Astrocyte of the cerebellum (primary cell): ENCODE measurements at regions not wholly inside any gene's neighbourhood (a gene's known extent, or its start where the extent isn't known, plus 50 kb on each side); places are given as distances from the start of the nearest gene placed in this dataset.

Experiments used
- DNase-seq: peaks from one replicate; pipeline ENCODE4 v3.0.0-alpha.2; 2011; ENCODE audit warnings: low read depth
- H3K4me3 ChIP-seq: 2 replicates; pipeline ENCODE4 v1.5.1; 2011; ENCODE audit warnings: mild to moderate bottlenecking, low read depth, low read length, moderate library complexity
- in situ Hi-C: cut with HindIII; loops from 2 replicates; pipeline ENCODE4 v1.10.0; 2017; ENCODE audit warnings: low sequenced_read_pairs
- TF ChIP-seq, protein P1 (sequence below): IDR thresholded peaks from 2 replicates; pipeline ENCODE4 v1.5.1; 2012; ENCODE audit warnings: low read length, low read depth, moderate library complexity, mild to moderate bottlenecking; ENCODE audit errors: missing control alignments

DNA sequence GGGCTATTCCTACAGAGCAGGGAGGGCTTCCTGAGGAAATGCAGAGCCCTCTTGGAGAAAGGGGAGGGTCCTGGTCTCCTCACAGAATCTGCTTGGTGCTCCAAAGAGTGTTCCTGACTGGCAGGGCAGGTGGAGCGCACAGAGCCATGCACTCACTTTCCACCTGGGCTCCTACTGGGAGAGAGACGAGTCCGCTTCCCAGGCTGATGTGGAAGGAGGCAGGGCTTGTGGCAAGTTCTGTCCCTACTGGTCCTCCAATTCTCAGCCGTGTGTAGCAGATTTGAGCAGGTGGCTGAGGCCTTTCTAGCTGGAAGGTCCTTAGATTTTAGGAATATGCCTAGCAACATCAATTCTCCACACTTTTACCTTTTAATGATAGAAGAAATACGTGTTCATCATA, 111.5 kb upstream of the MKI67 start:
- TF ChIP-seq, protein P1, sequence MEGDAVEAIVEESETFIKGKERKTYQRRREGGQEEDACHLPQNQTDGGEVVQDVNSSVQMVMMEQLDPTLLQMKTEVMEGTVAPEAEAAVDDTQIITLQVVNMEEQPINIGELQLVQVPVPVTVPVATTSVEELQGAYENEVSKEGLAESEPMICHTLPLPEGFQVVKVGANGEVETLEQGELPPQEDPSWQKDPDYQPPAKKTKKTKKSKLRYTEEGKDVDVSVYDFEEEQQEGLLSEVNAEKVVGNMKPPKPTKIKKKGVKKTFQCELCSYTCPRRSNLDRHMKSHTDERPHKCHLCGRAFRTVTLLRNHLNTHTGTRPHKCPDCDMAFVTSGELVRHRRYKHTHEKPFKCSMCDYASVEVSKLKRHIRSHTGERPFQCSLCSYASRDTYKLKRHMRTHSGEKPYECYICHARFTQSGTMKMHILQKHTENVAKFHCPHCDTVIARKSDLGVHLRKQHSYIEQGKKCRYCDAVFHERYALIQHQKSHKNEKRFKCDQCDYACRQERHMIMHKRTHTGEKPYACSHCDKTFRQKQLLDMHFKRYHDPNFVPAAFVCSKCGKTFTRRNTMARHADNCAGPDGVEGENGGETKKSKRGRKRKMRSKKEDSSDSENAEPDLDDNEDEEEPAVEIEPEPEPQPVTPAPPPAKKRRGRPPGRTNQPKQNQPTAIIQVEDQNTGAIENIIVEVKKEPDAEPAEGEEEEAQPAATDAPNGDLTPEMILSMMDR = no peak
- DNase-seq = no peak
- in situ Hi-C loops = no loop called here

DNA sequence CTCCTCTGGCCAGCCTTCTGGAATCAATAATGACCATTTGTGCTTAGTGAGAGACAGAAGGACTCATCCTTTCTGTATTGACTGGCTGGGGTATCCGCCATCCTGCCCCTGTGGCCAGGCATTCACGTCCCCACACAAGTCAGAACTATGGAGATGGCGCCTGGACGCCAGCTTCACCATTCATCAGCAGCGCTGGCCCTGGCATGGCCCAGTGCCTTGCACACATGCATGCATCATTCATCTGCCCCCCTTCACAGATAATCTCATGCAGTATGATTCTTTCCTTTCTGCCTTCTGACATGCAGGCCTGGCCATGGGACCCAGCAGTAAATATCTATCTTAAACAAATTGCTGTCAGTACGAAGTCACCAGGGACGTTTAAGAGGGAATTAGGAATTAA, 114.8 kb upstream of the MKI67 start:
- in situ Hi-C loops = no loop called here
- TF ChIP-seq, protein P1 = no peak
- DNase-seq = no peak
- no peak overlapping the region for H3K4me3 ChIP-seq

More for the DNA sequence above, 111.5 kb upstream of the MKI67 start:
- H3K4me3 ChIP-seq = no peak overlapping the region

DNA sequence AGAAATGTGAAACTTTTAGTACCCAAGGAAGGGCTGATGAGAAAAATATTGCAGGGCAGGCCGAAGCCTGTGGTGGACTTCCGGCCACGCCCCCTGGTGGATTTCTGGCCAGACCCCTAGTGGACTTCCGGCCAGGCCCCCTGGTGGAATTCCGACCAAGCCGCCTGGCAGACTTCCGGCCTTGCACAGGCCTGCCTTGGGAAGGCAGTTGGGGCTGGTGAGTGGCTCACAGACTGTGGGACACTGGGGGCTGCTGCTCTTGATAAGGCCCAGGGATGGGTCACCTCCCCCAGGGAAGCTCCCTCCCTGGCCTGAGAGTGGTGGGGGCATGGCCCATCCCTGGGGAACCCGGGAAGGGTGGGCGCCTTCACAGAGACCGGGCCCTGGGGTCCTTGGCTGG, 116.4 kb upstream of the MKI67 start:
- no peak overlapping the region for H3K4me3 ChIP-seq
- no peak for DNase-seq
- TF ChIP-seq, protein P1 = no peak
- in situ Hi-C loops = no loop called here

DNA sequence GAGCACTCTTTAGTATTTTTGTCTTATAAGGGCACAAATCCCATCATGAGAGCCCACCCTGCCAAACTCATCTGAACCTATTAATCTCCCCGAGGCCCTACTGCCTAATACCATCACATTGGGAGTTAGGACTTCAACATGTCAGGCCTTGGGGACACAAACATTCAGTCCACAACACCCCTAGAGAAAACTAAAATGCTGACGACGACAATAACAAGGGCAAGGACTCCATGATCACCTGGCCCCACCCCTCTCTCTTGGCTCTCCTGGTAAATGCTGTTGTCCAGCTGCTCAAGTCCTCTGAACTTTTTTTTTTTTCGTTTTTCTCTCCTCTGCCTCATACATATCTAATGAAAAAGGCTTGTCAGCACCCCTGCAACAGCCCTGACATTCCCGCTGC, 118.8 kb upstream of the MKI67 start:
- H3K4me3 ChIP-seq = no peak overlapping the region
- in situ Hi-C loops = no loop called here
- TF ChIP-seq, protein P1 = no peak
- no peak for DNase-seq

DNA sequence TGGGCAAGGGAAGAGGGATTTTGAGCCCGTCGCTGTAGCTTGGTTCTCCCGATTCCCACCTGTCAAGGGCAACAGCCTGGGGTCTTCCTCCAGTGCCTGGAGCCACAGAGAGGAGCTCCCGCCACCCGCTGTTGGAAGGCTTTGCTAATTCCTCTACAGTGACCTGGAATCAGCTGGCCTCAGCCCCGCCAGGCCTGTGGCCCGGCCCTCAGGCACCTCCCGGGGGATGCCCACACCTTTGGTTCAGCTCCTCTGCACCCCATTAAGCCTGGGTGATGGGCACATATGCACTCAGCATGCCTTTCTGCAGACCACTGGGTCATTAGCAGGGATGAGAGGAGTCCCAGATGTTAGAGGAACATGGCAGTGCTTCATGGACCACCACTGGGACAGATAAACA, 121.4 kb upstream of the MKI67 start:
- no peak for DNase-seq
- TF ChIP-seq, protein P1 = no peak
- in situ Hi-C loops = no loop called here

DNA sequence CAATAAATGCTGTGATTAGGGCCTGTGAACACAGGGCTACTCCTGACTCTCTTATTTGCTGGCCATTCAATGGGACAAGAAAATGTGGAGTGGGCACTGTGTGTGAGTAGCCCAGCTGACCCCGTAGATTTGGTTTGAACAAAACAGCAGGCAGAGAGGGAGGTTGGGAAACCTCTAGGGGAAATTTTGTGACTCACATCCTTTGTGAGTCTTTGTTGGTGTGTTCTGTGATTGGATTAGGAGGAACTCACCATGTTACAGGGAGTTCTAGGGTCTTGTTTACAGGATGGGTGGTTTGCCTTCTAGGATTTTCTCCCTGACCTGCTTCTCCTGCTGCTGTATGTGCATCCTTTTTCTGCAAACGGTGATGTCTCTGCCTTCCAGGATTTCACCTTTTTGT, 128.3 kb upstream of the MKI67 start:
- in situ Hi-C loops = no loop called here
- DNase-seq = no peak
- TF ChIP-seq, protein P1 = no peak

More for the DNA sequence above, 121.4 kb upstream of the MKI67 start:
- H3K4me3 ChIP-seq = no peak overlapping the region

DNA sequence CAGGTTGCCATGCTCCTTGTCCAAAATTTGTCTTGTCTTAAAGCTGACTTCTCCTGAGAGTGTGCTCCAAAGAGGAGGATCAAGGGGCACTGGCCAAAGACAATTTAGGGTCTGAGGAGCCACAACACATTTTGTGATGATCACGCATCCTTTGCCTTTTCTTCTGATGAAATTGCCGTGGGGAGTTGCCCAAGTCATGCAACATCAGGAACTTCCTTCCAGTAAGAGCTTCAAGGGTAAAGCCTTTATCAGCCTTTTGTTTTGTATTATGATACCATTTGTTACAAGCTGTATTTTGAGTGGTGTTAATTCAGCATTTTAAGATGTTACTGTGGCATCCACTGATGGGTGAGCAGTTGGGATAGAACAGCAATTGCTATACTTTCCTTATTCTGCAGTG, 131.2 kb upstream of the MKI67 start:
- in situ Hi-C loops = no loop called here
- DNase-seq = no peak
- TF ChIP-seq, protein P1 = no peak
- no peak overlapping the region for H3K4me3 ChIP-seq

More for the DNA sequence above, 128.3 kb upstream of the MKI67 start:
- H3K4me3 ChIP-seq = no peak overlapping the region
